H9 (cell line): ENCODE measurements at regions not wholly inside any gene's neighbourhood (a gene's known extent, or its start where the extent isn't known, plus 50 kb on each side); places are given as distances from the start of the nearest gene placed in this dataset.

ENCODE experiments used
- DNase-seq: peaks from one replicate; pipeline ENCODE4 v3.0.0-alpha.2; 2017
- H2AFZ ChIP-seq: one replicate; pipeline ENCODE4 v1.6.1; 2013; ENCODE audit warnings: mild to moderate bottlenecking, low read length, control low read depth, moderate library complexity
- H2AK5ac ChIP-seq: 2 replicates; pipeline ENCODE4 v1.6.1; 2013; ENCODE audit warnings: low read length, control low read depth, mixed read lengths; ENCODE audit not compliant: insufficient read length
- H2BK120ac ChIP-seq: one replicate; pipeline ENCODE4 v1.6.1; 2013; ENCODE audit warnings: low read depth, mild to moderate bottlenecking, low read length, control low read depth, inconsistent platforms; ENCODE audit not compliant: poor library complexity, severe bottlenecking
- H2BK12ac ChIP-seq: 2 replicates; pipeline ENCODE4 v1.6.1; 2013; ENCODE audit warnings: low read length, control low read depth, mixed read lengths, low read depth; ENCODE audit not compliant: insufficient read length
- H2BK15ac ChIP-seq: 2 replicates; pipeline ENCODE4 v1.6.1; 2013; ENCODE audit warnings: low read depth, low read length, control low read depth
- H2BK20ac ChIP-seq: one replicate; pipeline ENCODE4 v1.6.1; 2013; ENCODE audit warnings: low read depth, mild to moderate bottlenecking, low read length, control low read depth, inconsistent platforms; ENCODE audit not compliant: poor library complexity, severe bottlenecking
- H2BK5ac ChIP-seq: 2 replicates; pipeline ENCODE4 v1.6.1; 2013; ENCODE audit warnings: low read length, control low read depth, mixed read lengths; ENCODE audit not compliant: insufficient read length
- H3K14ac ChIP-seq: 2 replicates; pipeline ENCODE4 v1.6.1; 2013; ENCODE audit warnings: low read length, control low read depth; ENCODE audit not compliant: insufficient read depth
- H3K18ac ChIP-seq: 2 replicates; pipeline ENCODE4 v1.6.1; 2013; ENCODE audit warnings: low read depth, mild to moderate bottlenecking, mixed read lengths, low read length, control low read depth; ENCODE audit not compliant: insufficient read length
- H3K23ac ChIP-seq: 2 replicates; pipeline ENCODE4 v1.6.1; 2013; ENCODE audit warnings: low read length, control low read depth, mixed read lengths, low read depth; ENCODE audit not compliant: insufficient read length
- H3K23me2 ChIP-seq: 2 replicates; pipeline ENCODE4 v1.6.1; 2013; ENCODE audit warnings: low read depth, mild to moderate bottlenecking, mixed read lengths, low read length, control low read depth; ENCODE audit not compliant: insufficient read length, poor library complexity, severe bottlenecking
- H3K27ac ChIP-seq: 2 replicates; pipeline ENCODE4 v1.5.1; 2013; ENCODE audit warnings: low read length, control low read depth, mixed read lengths, low read depth; ENCODE audit not compliant: insufficient read length
- H3K27me3 ChIP-seq: 2 replicates; pipeline ENCODE4 v1.6.1; 2013; ENCODE audit warnings: low read length, control low read depth, inconsistent platforms; ENCODE audit not compliant: insufficient read depth
- H3K4ac ChIP-seq: 2 replicates; pipeline ENCODE4 v1.6.1; 2013; ENCODE audit warnings: low read depth, mild to moderate bottlenecking, control low read depth, inconsistent platforms, low read length, moderate library complexity
- H3K4me1 ChIP-seq: 2 replicates; pipeline ENCODE4 v1.6.1; 2013; ENCODE audit warnings: low read length, control low read depth, inconsistent platforms; ENCODE audit not compliant: insufficient read depth
- H3K4me2 ChIP-seq: 2 replicates; pipeline ENCODE4 v1.6.1; 2013; ENCODE audit warnings: low read length, control low read depth, mixed read lengths; ENCODE audit not compliant: insufficient read length, insufficient read depth
- H3K56ac ChIP-seq: 2 replicates; pipeline ENCODE4 v1.6.1; 2013; ENCODE audit warnings: low read depth, mild to moderate bottlenecking, mixed read lengths, low read length, control low read depth; ENCODE audit not compliant: insufficient read length
- H3K79me1 ChIP-seq: 2 replicates; pipeline ENCODE4 v1.6.1; 2013; ENCODE audit warnings: low read depth, mild to moderate bottlenecking, moderate library complexity, low read length, control low read depth, inconsistent platforms; ENCODE audit not compliant: insufficient read depth, poor library complexity, severe bottlenecking
- H3K79me2 ChIP-seq: 2 replicates; pipeline ENCODE4 v1.6.1; 2013; ENCODE audit warnings: low read length, control low read depth, inconsistent platforms; ENCODE audit not compliant: insufficient read depth
- H3K9ac ChIP-seq: 2 replicates; pipeline ENCODE4 v1.6.1; 2013; ENCODE audit warnings: low read length, control low read depth, mixed read lengths; ENCODE audit not compliant: insufficient read length; ENCODE audit errors: extremely low read depth
- H3K9me3 ChIP-seq: one replicate; pipeline ENCODE4 v1.6.1; 2013; ENCODE audit warnings: low read depth, low read length, inconsistent platforms; ENCODE audit not compliant: control insufficient read depth
- H3T11ph ChIP-seq: one replicate; pipeline ENCODE4 v1.6.1; 2013; ENCODE audit warnings: mild to moderate bottlenecking, low read length, control low read depth, inconsistent platforms
- H4K20me1 ChIP-seq: one replicate; pipeline ENCODE4 v1.6.1; 2013; ENCODE audit not compliant: control insufficient read depth, insufficient read length, insufficient read depth
- H4K5ac ChIP-seq: 2 replicates; pipeline ENCODE4 v1.6.1; 2013; ENCODE audit warnings: low read depth, mild to moderate bottlenecking, mixed read lengths, low read length, control low read depth; ENCODE audit not compliant: insufficient read length
- H4K8ac ChIP-seq: replicated peaks from 2 replicates; pipeline ENCODE4 v1.6.1; 2013; ENCODE audit warnings: low read length, control low read depth, mixed read lengths, low read depth; ENCODE audit not compliant: insufficient read length
- H4K91ac ChIP-seq: 2 replicates; pipeline ENCODE4 v1.6.1; 2013; ENCODE audit warnings: low read depth, mild to moderate bottlenecking, moderate library complexity, mixed read lengths, low read length, control low read depth; ENCODE audit not compliant: insufficient read length
- H3K27ac Mint-ChIP-seq, 3 experiments: 2 replicates in 2 of 3; 3 replicates in 1 of 3; pipeline ENCODE4 v1.8.0; 2020 to 2021; ENCODE audit warnings: mixed read lengths in 3 of 3, mild to moderate bottlenecking in 1 of 3, moderate library complexity in 1 of 3
- H3K27me3 Mint-ChIP-seq: 2 replicates; pipeline ENCODE4 v1.8.0; 2021; ENCODE audit warnings: low read depth, mild to moderate bottlenecking, moderate library complexity, mixed read lengths
- H3K36me3 Mint-ChIP-seq, 3 experiments: 2 replicates in 2 of 3; 3 replicates in 1 of 3; pipeline ENCODE4 v1.8.0; 2020 to 2021; ENCODE audit warnings: low read depth in 3 of 3, mixed read lengths in 3 of 3; ENCODE audit not compliant: insufficient read depth in 1 of 3
- H3K4me1 Mint-ChIP-seq, 2 experiments: 2 replicates each; pipeline ENCODE4 v1.8.0; 2020; ENCODE audit warnings: mixed read lengths in 2 of 2
- H3K4me3 Mint-ChIP-seq, 2 experiments: 2 replicates in 1 of 2; 3 replicates in 1 of 2; pipeline ENCODE4 v1.8.0; 2020 to 2021; ENCODE audit warnings: mild to moderate bottlenecking in 2 of 2, mixed read lengths in 2 of 2, moderate library complexity in 1 of 2
- H3K9me3 Mint-ChIP-seq, 2 experiments: 2 replicates in 1 of 2; 3 replicates in 1 of 2; pipeline ENCODE4 v1.8.0; 2020; ENCODE audit warnings: mild to moderate bottlenecking in 2 of 2, mixed read lengths in 2 of 2, moderate library complexity in 1 of 2
- WGBS: extraction: QIAGEN DNeasy Blood & Tissue Kit; methylation state at CpG from one replicate; pipeline ENCODE4 v1.1.7; 2013; ENCODE audit warnings: missing lambda C conversion rate, low lambda C conversion rate, mixed read lengths; ENCODE audit not compliant: insufficient read length; ENCODE audit errors: extremely low coverage; 5-methylcytosine and 5-hydroxymethylcytosine counted together
- TF ChIP-seq, protein P1 (sequence below): fragments of 200-600 bp; sonication (generic); conservative IDR thresholded peaks from 3 replicates; pipeline ENCODE4 v1.8.0; 2021; ENCODE audit warnings: antibody characterized with exemption, mild to moderate bottlenecking

DNA sequence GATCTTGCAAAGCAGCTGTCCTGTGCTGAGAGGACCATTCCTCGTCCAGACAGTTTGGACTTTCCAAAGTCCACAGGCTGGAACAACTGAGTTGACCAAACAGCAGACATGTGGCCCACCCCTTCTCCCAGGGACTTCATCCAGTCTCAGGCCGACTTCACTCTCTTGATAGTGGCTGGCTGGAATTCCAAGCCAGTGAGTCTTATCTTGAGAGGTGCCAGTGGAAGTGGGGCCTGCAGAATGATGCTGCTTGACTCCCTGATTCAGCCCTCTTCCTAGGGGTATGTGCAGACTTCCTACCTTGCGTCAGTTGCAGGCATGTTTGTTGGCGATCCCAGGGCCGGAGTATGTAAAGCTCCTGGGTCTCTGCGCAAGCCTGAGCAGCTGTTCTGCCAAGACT, 131.4 kb upstream of the TSLP start:
- Mint-ChIP-seq H3K27ac (no peak overlapping the region), H3K4me1 (no peaks in the 10 kb centered on the region), H3K4me3 (no peak overlapping the region), H3K27me3 (no peaks in the 10 kb centered on the region; the same call in 1 of the 2 replicates), H3K9me3 (peaks cover 0 to 5% of the 10 kb centered on the region in 2 experiments; a peak in 1 of 5 replicates), H3K36me3 (peaks cover 0 to 1% (median under 1%) of the 10 kb centered on the region in 3 experiments; a peak in 3 of 7 replicates)
- Histone ChIP-seq H2BK15ac (no peak overlapping the region), H3K9me3 (no peaks in the 10 kb centered on the region), H3K9ac (no peak overlapping the region), H4K8ac (no peak overlapping the region), H3K56ac (no peak overlapping the region), H3K4ac (no peak overlapping the region), H3T11ph (no peak overlapping the region), H4K5ac (no peak overlapping the region), H3K27me3 (no peaks in the 10 kb centered on the region), H2BK12ac (no peak overlapping the region), H2BK20ac (no peak overlapping the region), H3K4me2 (no peak overlapping the region), H3K18ac (no peak overlapping the region), H4K20me1 (no peaks in the 10 kb centered on the region), H3K27ac (no peak overlapping the region), H3K4me1 (no peaks in the 10 kb centered on the region), H2AFZ (no peak overlapping the region), H3K23ac (no peak overlapping the region), H2BK5ac (no peak overlapping the region), H3K23me2 (no peaks in the 10 kb centered on the region), H4K91ac (no peak overlapping the region), H2AK5ac (no peak overlapping the region), H3K79me1 (no peaks in the 10 kb centered on the region), H3K14ac (no peak overlapping the region), H2BK120ac (no peak overlapping the region), H3K79me2 (no peaks in the 10 kb centered on the region)
- TF ChIP-seq, protein P1, sequence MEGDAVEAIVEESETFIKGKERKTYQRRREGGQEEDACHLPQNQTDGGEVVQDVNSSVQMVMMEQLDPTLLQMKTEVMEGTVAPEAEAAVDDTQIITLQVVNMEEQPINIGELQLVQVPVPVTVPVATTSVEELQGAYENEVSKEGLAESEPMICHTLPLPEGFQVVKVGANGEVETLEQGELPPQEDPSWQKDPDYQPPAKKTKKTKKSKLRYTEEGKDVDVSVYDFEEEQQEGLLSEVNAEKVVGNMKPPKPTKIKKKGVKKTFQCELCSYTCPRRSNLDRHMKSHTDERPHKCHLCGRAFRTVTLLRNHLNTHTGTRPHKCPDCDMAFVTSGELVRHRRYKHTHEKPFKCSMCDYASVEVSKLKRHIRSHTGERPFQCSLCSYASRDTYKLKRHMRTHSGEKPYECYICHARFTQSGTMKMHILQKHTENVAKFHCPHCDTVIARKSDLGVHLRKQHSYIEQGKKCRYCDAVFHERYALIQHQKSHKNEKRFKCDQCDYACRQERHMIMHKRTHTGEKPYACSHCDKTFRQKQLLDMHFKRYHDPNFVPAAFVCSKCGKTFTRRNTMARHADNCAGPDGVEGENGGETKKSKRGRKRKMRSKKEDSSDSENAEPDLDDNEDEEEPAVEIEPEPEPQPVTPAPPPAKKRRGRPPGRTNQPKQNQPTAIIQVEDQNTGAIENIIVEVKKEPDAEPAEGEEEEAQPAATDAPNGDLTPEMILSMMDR = no peak
- no CpG with 5 or more reads among the region's 6 CpGs for WGBS
- DNase-seq = no peak
